CD14-positive monocyte (primary cell): ENCODE measurements at regions not wholly inside any gene's neighbourhood (a gene's known extent, or its start where the extent isn't known, plus 50 kb on each side); places are given as distances from the start of the nearest gene placed in this dataset.

Experiments
- DNase-seq, 3 donors: peaks; one replicate each; pipeline ENCODE4 v3.0.0-alpha.2; 2011 to 2022
- H2AFZ ChIP-seq: 2 replicates; pipeline ENCODE4 v1.6.0; 2012; ENCODE audit warnings: mild to moderate bottlenecking, low read depth, low read length, inconsistent platforms; ENCODE audit not compliant: insufficient read depth, poor library complexity, severe bottlenecking
- H3K27ac ChIP-seq, 2 donors: 1 replicate in 1 of 2; 2 replicates in 1 of 2; pipeline ENCODE4 v1.5.1; 2012 to 2013; ENCODE audit warnings: low read length in 2 of 2, control low read depth in 1 of 2, inconsistent platforms in 1 of 2, low read depth in 1 of 2, mild to moderate bottlenecking in 1 of 2
- H3K27me3 ChIP-seq, 2 donors: one replicate each; pipeline versions ENCODE4 v1.6.0 to v1.6.1; 2011 to 2013; ENCODE audit warnings: low read length in 2 of 2; ENCODE audit not compliant: control insufficient read depth in 2 of 2, insufficient read depth in 2 of 2
- H3K36me3 ChIP-seq, 2 donors: replicated peaks in 1 of 2; 1 replicate in 1 of 2; 2 replicates in 1 of 2; pipeline versions ENCODE4 v1.5.1 to v1.6.1; 2012 to 2013; ENCODE audit warnings: low read length in 2 of 2, control low read depth in 1 of 2, inconsistent platforms in 1 of 2, mild to moderate bottlenecking in 1 of 2; ENCODE audit not compliant: insufficient read depth in 2 of 2, control insufficient read depth in 1 of 2
- H3K4me1 ChIP-seq, 2 donors: 1 replicate in 1 of 2; 2 replicates in 1 of 2; pipeline versions ENCODE4 v1.5.1 to v1.6.1; 2012 to 2013; ENCODE audit warnings: low read length in 2 of 2, control low read depth in 1 of 2, inconsistent platforms in 1 of 2, mild to moderate bottlenecking in 1 of 2, moderate library complexity in 1 of 2; ENCODE audit not compliant: insufficient read depth in 2 of 2, control insufficient read depth in 1 of 2
- H3K4me2 ChIP-seq: replicated peaks from 2 replicates; pipeline ENCODE3; 2012; ENCODE audit warnings: low read length, moderate library complexity, mild to moderate bottlenecking; ENCODE audit not compliant: poor library complexity, severe bottlenecking; ENCODE audit errors: extremely low read depth
- H3K4me3 ChIP-seq, 3 experiments: fragments of 200-600 bp in 1 of 3; sonication (generic) in 1 of 3; replicated peaks in 1 of 3; 1 replicate in 2 of 3; 2 replicates in 1 of 3; pipeline ENCODE4 v1.5.1; 2011 to 2013; ENCODE audit warnings: low read length in 3 of 3, mild to moderate bottlenecking in 3 of 3, control low read depth in 2 of 3, low read depth in 2 of 3, inconsistent platforms in 1 of 3, moderate library complexity in 1 of 3
- H3K79me2 ChIP-seq: 2 replicates; pipeline ENCODE4 v1.6.0; 2012; ENCODE audit warnings: mild to moderate bottlenecking, control low read depth, inconsistent platforms, low read length, moderate library complexity; ENCODE audit not compliant: insufficient read depth
- H3K9ac ChIP-seq: 2 replicates; pipeline ENCODE4 v1.6.0; 2017; ENCODE audit warnings: low read length, mild to moderate bottlenecking; ENCODE audit not compliant: insufficient read depth, poor library complexity, severe bottlenecking
- H3K9me3 ChIP-seq, 2 donors: replicated peaks in 1 of 2; 1 replicate in 1 of 2; 2 replicates in 1 of 2; pipeline versions ENCODE4 v1.5.1 to v1.6.1; 2012 to 2013; ENCODE audit warnings: low read length in 2 of 2, control low read depth in 1 of 2; ENCODE audit not compliant: control insufficient read depth in 1 of 2, insufficient read depth in 1 of 2
- H4K20me1 ChIP-seq: 2 replicates; pipeline ENCODE4 v1.6.0; 2012; ENCODE audit warnings: mild to moderate bottlenecking, low read length, control low read depth, moderate library complexity; ENCODE audit not compliant: insufficient read depth
- H3K27ac Mint-ChIP-seq, 7 donors: one replicate each; pipeline ENCODE4 v1.8.0; 2020; ENCODE audit warnings: mild to moderate bottlenecking in 7 of 7, mixed read lengths in 7 of 7, moderate library complexity in 6 of 7, inconsistent platforms in 2 of 7
- H3K27me3 Mint-ChIP-seq, 3 donors: one replicate each; pipeline ENCODE4 v1.8.0; 2021 to 2022; ENCODE audit warnings: low read depth in 3 of 3, mild to moderate bottlenecking in 3 of 3, mixed read lengths in 3 of 3, moderate library complexity in 3 of 3, inconsistent platforms in 1 of 3
- H3K36me3 Mint-ChIP-seq, 2 donors: one replicate each; pipeline ENCODE4 v1.8.0; 2020; ENCODE audit warnings: mixed read lengths in 2 of 2, inconsistent platforms in 1 of 2, mild to moderate bottlenecking in 1 of 2
- H3K4me1 Mint-ChIP-seq: one replicate; pipeline ENCODE4 v1.8.0; 2020; ENCODE audit warnings: mild to moderate bottlenecking, mixed read lengths
- H3K4me3 Mint-ChIP-seq, 2 donors: one replicate each; pipeline ENCODE4 v1.8.0; 2020; ENCODE audit warnings: mild to moderate bottlenecking in 2 of 2, mixed read lengths in 2 of 2, moderate library complexity in 1 of 2
- H3K9me3 Mint-ChIP-seq, 7 donors: one replicate each; pipeline ENCODE4 v1.8.0; 2020 to 2022; ENCODE audit warnings: mixed read lengths in 7 of 7, mild to moderate bottlenecking in 6 of 7, moderate library complexity in 6 of 7, inconsistent platforms in 2 of 7
- CTCF ChIP-seq: fragments of 200-600 bp; IDR thresholded peaks from one replicate; pipeline ENCODE4 v1.8.0; 2022; ENCODE audit warnings: antibody characterized with exemption, mild to moderate bottlenecking
- WGBS: methylation state at CpG from one replicate; pipeline ENCODE4 v1.1.5; 2013; ENCODE audit warnings: missing lambda C conversion rate; ENCODE audit not compliant: insufficient coverage; 5-methylcytosine and 5-hydroxymethylcytosine counted together
- intact Hi-C, 2 donors: fragments of 100-400 bp; cut with micrococcal nuclease; formaldehyde crosslinking; loops; one replicate each; pipeline versions ENCODE4 v1.15.0 to v1.15.1; 2023

GRCh38 chr7:115249080-115249479, 327.2 kb downstream of the MDFIC start:
- Histone ChIP-seq H2AFZ (no peak overlapping the region), H3K27me3 (no peaks in the 10 kb centered on the region), H3K9me3 (peaks cover 0 to 3% of the 10 kb centered on the region in 2 donors), H3K4me3 (no peak overlapping the region), H3K4me1 (no peaks in the 10 kb centered on the region), H3K9ac (no peak overlapping the region), H4K20me1 (no peaks in the 10 kb centered on the region), H3K27ac (no peak overlapping the region), H3K79me2 (no peaks in the 10 kb centered on the region), H3K36me3 (no peaks in the 10 kb centered on the region), H3K4me2 (no peak overlapping the region)
- intact Hi-C loops: no loop called here
- Mint-ChIP-seq H3K36me3 (no peaks in the 10 kb centered on the region), H3K4me1 (no peaks in the 10 kb centered on the region), H3K27ac (no peak overlapping the region), H3K4me3 (no peak overlapping the region), H3K9me3 (peaks cover 0 to 6% (median 2%) of the 10 kb centered on the region in 7 donors), H3K27me3 (no peaks in the 10 kb centered on the region)
- no peak for DNase-seq
- no CpG with 5 or more reads among the region's 1 CpG for WGBS
- TF ChIP-seq CTCF: no peak

- Mint-ChIP-seq H3K27ac (no peak overlapping the region), H3K9me3 (peaks cover 2 to 11% (median 3%) of the 10 kb centered on the region in 7 donors), H3K4me3 (no peak overlapping the region), H3K4me1 (no peaks in the 10 kb centered on the region), H3K27me3 (peaks cover 0 to 3% (median 0%) of the 10 kb centered on the region in 3 donors), H3K36me3 (no peaks in the 10 kb centered on the region)
- Histone ChIP-seq H3K79me2 (no peaks in the 10 kb centered on the region), H3K9ac (no peak overlapping the region), H2AFZ (no peak overlapping the region), H3K4me1 (no peaks in the 10 kb centered on the region), H3K27ac (no peak overlapping the region), H4K20me1 (no peaks in the 10 kb centered on the region), H3K36me3 (no peaks in the 10 kb centered on the region), H3K4me2 (no peak overlapping the region), H3K27me3 (no peaks in the 10 kb centered on the region), H3K9me3 (peaks cover 0 to 1% of the 10 kb centered on the region in 2 donors), H3K4me3 (no peak overlapping the region)
- intact Hi-C loops: no loop called here
- DNase-seq: no peak
- TF ChIP-seq CTCF: no peak
- WGBS: no CpG with 5 or more reads among the region's 1 CpG
These were observed 319.3 kb downstream of the MDFIC start for GRCh38 chr7:115241151-115241550.
